ENCODE measurements at regions not wholly inside any gene's neighbourhood (a gene's known extent, or its start where the extent isn't known, plus 50 kb on each side); places are given as distances from the start of the nearest gene placed in this dataset.

DNA sequence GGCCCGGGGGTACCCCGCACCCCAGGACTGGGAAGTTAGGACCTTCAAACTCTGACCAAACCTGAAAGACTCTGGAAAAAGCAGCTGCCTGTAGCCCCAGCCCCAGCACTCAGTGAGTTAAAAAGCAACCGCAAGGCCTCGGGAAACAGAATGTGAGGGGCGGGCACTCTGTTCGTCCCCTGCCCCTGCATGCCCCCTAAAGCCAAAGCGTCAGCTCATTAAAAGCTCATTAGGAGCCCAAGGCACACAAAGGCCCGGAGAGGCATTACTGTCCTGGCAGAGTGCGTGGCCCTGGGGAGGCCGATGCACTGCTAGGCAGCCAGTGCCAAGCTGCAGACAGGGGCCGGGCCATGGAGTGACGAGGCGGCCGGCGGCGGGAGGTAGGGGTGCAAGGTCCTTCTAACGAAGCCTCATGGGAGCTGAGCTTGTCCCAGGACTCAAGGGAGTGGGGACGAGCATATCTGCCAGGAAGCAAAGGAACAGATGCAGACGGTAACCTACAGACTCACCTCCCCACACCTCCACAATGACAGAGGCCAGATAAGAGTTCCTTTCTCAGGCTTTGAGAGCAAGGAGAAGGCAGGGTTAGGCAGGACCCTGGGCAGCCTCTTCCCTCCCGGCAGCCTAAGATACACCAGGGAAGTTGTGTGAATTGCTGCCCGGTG lies 116.8 kb downstream of the ENGASE start:
- no peak for DNase-seq (ENCODE audit: low spot score)

DNA sequence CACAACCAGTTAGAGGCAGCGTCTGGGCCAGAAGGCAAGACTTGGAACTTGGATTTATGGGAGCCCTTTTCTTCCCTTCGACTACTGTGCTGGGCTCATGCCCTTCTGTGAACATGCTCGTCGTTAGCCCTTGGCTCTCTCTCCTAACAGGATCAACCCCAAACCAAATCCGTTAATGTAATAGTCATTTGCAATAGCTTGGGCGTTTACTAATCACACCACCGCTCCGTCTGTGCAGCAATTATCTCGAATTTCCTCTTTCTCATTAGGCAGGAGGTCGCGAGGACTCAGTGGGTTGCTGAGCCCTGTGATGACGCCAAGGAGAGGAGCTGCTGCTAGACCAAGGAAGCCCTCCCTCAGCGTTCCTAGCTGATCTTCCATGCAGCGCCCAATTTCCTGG lies 114.7 kb downstream of the ENGASE start:
- no peak for DNase-seq (ENCODE audit: low spot score)

DNA sequence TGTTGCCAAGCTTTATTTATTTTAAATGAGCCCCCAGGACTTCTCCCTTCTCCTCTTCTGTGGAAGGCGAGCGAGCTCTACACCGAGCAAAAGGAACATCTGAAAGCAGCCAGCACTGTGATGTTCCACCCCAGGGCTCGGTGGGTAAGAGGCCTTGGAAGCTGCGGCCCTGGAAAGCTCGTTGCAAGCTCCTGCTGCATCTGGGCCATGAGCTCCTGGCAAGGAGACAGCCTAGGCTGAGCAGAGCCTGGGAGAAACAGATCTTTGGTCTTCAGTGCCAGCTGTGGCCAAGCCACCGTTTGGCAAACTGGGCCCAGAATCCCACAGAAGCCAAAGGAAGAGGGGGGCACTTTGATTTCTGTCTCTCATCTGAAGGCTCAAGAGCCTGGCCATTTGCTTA lies 114.1 kb downstream of the ENGASE start:
- DNase-seq (ENCODE audit: low spot score), result no peak

DNA sequence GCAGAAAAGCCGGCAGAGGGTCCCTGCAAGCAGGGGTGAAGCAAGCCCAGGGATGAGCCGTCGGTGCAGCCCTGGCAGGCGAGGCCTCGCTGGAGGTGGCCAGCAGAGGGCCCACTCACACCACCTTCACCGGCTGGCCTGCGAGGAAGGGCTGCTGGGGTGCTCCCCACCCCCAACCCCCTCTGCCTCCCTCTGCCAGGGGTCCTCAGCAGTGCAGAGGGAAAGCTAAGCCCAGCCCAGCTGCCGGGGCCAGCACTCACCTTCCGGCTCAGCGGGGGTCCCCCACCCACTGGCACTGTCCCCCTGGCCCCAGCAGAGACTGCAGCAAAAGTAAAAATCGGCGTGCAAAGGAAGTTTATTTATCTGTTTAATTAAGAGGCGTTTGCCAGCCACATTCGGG lies 113.4 kb downstream of the ENGASE start:
- DNase-seq (ENCODE audit: low spot score), result no peak

DNA sequence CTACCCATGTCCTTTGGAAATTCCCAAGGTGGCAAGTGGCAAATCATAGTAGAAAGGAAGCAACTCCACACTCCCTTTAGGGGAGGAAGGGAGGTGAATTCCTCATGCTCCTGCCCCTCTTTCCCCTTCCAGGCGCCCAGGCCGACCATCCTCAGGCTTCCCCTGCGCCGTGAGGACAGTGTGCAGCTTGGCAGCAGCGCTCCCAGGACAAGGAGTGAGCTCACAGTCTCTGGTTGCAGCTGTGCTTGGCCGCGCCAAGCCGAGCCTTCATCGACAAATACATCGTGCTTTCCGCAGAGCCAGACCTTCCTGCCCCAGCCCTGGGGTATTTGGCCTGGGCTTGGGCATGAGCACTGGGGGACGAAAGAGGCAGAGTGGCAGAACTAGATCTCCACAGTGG lies 112.6 kb downstream of the ENGASE start:
- no peak for DNase-seq (ENCODE audit: low spot score)

DNA sequence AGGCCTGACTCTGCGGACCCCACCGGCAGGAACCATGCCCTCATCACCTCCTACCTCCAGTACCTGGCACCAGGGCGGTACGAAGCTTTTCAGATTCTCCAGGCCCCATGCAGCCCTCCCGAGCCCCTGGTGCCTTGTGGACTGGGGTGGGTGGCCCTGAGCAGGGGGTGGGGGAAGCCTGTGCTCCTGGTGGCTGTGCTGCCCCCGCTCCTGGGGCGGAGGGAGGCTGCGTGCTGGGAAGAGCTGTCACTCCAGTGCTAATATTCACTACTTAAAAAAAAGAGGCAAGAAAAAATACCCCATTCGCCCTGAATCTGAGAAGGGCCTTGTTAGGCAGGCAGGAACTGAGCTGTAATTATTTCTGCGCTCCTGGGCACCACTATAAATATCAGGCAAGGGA lies 111.8 kb downstream of the ENGASE start:
- no peak for DNase-seq (ENCODE audit: low spot score)

DNA sequence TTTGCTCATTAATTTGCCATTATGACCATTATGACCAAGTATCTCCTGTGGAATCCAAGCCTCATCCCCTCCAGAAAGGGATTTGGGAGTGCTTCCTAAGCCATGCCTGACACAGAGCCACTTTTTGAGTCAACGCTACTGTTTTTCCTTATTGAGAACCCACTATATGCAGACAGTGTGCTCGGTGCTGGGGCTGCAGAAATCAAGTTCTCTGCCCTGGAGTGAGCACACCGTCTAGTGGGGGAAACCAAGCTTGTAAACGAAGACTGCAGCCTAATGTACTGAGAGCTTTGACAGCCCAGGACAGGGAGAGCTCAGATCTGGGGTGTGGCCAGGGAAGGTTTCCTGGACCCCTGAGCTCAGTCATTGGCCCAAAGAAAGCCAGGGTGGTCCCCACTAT lies 111.0 kb downstream of the ENGASE start:
- DNase-seq (ENCODE audit: low spot score), result no peak

DNA sequence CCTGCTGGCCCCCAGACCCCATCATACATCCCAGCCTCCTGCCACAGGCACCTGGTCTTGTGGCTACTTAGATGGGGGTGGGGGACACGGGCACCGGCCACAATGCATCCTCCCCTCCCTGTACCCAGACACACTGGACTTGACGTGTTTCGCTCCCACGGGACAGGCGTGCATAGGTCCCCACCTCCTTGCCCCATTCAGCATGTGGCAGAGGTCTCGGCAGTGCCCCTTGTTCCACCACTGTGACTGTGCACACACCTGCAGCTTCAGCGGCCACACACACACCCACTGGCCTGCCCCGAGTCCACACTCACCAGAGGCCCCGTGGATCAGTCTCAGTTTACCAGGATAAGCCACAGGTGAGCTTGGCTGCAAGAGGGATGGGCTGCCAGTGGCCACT lies 109.6 kb downstream of the ENGASE start:
- no peak for DNase-seq (ENCODE audit: low spot score)

DNA sequence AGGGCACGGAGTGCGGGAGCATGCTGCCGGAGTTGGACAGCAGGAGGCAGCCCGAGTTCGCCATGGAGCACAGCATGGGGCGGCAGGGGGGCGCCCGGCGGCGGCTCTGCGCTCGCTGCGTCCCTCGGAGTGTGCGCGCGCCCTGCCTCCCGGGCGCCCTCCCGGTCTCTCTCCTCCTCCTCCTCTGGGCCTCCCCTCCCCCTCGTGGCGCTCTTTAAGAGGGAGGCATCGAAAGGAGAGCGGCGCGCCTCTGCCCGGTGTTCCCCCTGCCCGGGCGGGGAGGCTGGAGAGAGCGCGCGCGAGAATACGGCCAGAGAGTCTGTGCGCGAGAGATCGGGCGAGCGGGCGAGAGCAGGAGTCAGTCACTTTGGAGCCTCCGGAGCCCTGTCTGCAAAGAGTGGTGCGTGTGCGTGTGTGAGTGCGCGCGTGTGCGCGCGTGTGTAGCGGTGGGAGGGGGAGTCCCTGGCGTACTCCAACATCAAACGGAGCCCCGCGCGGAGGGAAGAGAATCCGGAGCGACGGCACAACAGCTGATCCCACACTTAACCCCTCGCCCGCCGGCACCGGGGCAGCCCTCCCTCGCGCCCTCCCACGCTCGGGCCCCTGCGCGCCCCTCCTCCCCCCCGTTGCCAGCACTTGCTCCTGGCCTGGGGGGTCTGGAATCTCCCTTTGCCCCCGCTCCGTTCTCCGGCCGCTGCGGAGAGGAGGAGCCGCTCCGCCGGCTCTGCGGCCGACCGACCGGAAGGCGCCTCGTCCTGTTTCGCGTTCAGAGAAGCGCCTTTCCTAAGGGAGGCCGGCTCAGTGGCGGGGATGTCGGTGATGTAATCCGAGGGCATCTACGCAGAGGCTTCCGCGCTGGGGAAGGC lies 108.9 kb downstream of the ENGASE start:
- DNase-seq (ENCODE audit: low spot score), result no peak

DNA sequence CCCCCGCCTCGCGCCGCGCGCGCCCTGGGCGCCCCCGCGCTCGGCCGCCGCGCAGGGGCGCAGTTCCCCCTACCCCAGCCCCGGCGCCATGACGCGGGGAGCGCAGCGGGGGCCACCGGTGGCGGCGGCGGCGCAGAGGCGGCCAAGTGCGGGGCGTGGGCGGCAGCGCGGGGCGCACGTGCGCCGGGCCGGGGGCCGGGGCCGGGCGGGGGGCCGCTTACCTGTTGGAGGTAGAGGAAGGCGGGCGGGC lies 108.3 kb downstream of the ENGASE start:
- no peak for DNase-seq (ENCODE audit: low spot score)

DNA sequence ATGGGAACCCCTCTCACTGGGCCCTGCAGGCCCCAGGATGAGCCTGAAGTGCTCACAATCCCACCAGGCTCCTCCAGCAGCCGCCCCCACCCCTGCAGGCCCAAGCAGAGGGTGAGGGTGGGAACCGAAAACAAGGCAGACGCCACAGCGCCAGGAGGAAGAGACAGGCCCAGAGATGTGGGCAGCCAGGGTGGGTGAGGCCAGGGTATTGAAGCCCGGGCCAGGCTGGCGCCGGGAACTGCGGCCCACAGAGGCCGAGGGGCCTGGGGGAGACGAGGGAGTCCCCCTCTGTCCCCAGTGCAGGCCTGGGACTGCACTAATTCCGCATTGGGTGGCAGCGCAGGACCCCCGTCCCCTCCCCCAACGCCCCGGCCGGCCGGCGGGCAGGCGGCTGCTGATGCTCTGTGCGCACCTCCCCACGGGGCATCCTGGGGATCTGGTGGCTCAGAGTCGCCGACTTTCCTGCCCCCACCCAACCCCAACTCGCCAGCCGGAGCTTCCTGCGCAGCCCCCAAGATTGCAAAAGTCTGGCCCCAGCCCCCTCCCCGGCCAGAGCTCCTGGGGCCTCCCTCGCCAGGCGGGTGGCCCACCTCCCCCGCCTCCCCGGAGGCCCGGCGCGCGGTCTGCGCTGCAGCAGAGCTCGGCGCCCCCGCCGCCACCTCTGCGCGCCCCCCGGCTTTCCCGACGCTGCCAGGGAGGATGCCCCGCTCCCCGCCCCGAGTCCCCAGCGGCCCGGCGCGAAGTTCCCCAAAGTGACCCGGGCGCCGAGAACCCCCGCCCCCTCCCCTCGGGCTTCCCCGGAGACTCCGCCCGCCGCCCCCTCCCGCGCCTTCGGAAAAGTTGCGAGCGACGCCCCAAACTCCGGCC lies 107.8 kb downstream of the ENGASE start:
- no peak for DNase-seq (ENCODE audit: low spot score)

DNA sequence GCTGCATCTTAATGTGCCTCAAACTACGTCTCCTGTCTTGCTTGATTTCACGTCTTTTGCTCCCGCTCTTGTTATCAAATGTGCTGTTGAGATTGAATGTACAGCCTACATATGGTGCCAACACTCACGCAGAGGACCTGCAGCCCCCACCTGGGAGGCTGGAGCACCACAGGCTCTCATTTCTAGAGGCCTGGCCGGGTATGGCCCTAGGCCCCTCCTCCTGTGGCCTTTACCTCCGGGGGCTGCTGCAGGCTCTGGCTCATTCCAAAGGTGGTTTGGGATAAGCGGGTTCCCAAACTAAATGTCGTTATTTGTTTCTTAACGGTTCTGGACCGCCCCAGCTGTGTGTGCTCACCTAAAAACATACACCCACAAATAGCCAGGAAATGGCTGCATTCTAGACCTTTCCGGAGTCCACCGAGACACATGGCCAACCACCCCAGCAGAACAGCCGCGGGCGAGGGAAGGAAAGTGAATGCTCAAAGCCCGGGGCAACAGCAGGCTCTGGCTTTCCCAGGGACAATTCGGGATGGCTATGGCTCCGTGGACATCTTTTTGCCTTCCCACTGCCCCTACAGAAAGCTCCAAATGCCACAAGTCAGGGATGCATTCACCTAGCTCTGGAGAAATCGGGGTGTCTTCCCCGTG lies 105.9 kb downstream of the ENGASE start:
- DNase-seq (ENCODE audit: low spot score), result no peak

DNA sequence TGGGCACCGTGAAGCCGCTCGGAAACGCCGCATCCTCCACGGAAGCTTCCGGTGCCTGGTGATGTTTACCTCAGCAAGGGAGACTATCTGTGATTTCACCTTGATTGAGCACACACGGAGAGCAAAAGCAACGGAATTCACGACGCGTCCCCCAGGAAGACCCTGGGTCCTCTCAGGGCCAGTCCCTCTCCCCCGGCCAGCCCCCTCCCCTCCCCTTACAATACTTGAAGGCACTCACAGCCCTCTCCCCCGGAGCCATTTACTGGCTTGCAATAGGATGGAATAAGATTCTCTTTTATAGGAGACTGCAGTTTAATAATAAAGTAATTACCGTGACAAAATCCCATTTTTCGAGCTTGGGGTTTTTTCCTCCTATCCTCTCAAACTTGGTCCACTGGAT lies 104.7 kb downstream of the ENGASE start:
- DNase-seq (ENCODE audit: low spot score), result no peak

DNA sequence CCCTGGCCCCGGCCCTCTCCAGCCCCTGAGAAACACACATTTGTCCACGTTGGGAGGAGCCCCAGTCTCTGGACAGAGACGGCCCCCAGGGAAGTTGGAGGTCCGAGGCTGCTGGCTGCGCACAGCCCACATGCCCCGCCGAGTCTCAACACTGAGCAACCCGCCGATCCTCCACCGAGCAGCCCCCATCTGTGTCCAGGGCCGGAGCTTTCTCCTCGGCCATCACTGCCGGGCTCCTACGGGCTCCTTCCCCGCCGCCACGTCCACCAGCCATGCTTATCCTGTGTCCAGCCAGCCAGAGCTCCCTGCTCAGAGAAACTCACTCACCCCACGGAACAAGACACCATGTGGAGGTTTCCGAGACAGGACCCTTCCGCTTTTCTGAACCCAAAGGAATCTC lies 103.3 kb downstream of the ENGASE start:
- DNase-seq (ENCODE audit: low spot score), result no peak

DNA sequence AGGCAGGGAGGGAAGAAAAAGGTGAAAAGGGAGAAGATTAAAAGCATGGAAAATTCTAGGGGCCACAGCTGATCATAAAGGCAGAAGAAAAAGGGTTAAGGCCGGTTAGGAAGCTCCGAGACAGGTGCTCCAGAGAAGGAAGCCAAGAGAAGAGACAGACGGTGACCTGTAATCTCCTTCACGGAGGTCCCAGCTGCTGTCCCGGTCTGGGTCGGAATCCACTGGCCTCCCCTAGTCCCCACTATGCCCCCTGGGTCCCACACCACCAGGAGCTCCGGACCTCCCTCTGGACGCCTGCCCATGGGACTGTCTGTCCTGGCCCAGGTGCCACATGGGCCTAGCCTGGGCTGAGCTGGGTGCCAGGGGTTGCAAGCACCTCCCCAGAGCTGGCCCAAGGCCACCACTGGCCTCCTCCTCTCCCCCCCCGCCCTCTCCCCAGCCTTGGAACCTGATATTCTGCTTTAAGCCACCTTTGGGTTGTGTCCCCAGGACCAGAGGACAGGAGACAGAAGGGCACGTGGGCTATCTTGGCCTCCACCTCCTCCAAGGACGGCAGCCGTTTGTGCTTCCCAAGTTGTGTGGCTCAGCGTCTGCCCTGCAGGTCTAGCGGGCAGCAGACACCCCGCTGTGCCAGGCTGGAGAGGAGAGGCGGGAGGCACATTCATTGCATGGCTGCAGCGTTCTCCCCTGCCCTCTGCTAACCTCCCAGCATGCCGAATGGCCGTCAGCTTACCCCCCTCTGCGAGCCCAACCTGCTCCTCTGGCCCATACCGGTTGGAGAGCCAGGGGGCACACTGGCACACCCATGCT lies 102.4 kb downstream of the ENGASE start:
- no peak for DNase-seq (ENCODE audit: low spot score)

DNA sequence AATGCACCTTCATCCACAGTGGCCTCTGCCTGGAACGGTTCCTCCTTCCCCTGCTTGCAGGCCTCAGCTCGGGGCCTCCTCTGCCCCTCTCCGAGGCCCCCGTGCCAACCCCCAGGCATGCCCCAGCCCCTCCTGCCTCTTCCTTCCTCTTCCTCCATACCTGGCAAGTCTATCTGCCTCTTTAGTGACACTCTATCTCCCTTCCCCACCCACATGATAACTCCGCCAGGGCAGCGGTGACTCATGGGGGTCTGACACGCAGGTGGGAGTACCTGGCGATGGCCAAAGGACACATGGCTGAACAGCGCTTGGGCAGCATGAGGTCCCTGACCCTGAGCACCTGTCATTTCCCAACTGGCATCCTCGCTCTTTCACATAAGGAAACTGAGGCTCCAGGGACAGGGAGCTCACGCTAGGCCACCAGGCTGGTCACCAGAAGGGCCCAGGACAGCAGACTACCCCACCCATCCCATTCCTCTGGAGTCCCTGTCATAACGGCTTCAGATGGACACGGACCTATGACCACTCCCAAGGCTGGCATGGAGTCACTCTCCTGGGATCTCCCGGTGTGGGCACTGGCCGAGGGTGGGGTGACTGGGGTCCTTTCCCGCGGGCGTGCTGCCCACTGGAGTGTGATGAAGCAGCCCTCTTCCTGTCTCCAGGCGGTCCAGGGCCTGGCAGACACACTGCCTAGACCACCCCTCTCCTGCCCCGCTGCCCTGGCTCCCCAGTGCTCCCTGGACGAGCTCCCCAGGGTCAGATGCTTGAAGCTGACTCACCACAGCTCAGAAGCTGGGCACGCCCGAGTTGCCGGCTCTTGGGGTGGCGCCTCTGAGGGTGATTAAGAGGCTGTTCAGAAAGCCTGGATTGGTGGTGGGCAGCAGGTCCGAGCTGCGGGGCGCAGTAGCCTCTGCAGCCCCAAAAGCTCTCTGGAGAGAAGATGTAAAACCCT lies 100.6 kb downstream of the ENGASE start:
- no peak for DNase-seq (ENCODE audit: low spot score)

DNA sequence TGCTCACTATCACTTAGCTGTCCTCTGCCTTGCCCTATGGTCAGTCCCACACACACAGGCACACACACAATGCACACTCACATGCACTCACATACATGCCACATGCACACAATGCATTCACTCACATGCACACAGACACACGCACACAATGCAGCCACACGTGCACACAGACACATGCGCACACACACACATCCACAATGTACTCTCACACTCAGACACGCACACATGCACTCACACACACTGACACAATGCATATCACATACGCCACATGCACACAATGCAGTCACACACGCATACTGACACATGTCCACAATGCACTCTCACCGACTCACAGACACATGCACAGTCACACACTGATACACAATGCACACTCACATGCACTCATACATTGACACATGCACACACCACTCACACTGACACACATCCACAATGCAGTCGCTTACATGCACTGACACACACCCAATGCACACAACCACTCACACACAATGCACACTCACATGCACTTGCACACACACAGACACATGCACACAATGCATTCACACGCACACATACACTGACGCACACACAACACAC lies 99.7 kb downstream of the ENGASE start:
- DNase-seq (ENCODE audit: low spot score), result no peak

DNA sequence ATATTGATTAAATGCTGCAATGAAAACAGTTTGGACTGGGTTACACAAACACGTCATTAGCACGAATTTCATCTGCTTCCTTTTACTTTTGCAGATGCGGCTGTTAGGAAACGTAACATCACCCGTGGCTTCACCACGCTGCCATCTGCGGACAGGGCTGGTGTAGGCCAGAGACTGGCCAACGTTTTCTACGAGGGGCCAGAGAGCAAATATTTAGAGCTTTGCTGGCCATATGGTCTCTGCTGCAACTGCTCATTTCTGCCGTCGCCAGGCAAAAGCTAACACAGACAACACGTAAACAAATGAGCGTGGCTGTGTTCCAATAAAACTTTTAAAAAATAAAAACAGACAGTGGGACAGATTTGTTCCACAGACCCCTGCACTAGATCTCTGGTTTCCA lies 96.6 kb downstream of the ENGASE start:
- DNase-seq (ENCODE audit: low spot score), result no peak

DNA sequence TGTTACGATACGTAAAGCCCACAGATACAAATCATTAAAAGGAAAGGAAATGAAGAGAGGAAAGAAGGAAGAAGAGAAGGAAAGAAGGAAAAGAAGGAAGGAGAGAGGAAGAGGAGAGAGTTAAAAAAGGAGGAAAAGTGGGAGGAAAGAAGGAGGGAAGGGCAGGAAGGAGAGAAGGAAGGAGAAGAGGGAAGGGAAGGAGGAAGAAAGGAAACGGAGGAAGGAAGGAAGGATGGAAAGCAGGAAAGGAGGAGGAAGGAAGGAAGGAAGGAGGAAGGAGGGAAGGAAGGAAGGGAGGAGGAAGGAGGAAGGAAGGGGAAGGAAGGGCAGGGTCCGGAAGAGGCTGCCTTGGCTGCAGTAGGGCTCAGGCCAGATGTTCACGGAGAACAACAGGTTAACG lies 95.2 kb downstream of the ENGASE start:
- no peak for DNase-seq (ENCODE audit: low spot score)

DNA sequence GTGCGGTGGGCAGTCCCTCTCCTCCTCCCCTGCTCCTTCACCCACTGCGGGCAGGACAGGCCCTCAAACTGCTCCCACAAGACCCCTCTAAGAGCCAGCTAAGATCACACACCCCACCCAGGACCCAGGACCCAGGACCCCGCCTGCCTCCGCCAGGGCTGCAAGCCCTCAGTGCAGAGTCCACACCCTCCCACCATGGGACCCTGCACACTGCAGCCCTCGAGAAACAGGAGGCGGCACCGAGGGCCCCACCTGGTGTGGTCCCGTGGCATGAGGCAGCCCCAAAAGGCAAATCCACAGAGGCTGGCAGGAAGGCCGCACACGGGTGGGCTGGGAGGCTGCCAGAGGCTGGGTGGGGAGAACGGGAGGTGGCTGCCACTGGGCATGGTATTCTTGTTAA lies 94.7 kb downstream of the ENGASE start:
- no peak for DNase-seq (ENCODE audit: low spot score)
